Keratinocyte (primary cell): ENCODE measurements at regions not wholly inside any gene's neighbourhood (a gene's known extent, or its start where the extent isn't known, plus 50 kb on each side); places are given as distances from the start of the nearest gene placed in this dataset.

Experiments used
- CTCF ChIP-seq, 3 experiments: IDR thresholded peaks in 1 of 3; conservative IDR thresholded peaks in 1 of 3; optimal IDR thresholded peaks in 1 of 3; 2 replicates in 2 of 3; 3 replicates in 1 of 3; pipeline versions ENCODE3 to v1.5.1; 2011; ENCODE audit warnings: low read length in 3 of 3, mild to moderate bottlenecking in 3 of 3, moderate library complexity in 2 of 3, control low read depth in 1 of 3, inconsistent platforms in 1 of 3; ENCODE audit not compliant: insufficient read depth in 2 of 3; ENCODE audit errors: extremely low read depth in 1 of 3
- EZH2 ChIP-seq: IDR thresholded peaks from one replicate; pipeline ENCODE4 v1.6.1; 2012; ENCODE audit warnings: inconsistent platforms, mild to moderate bottlenecking, low read length, moderate library complexity

GRCh38 chr16:51374790-51375189 is 223.7 kb upstream of the SALL1 start:
- TF ChIP-seq CTCF (optimal IDR thresholded peaks at IDR 0.05 in 1 of 3, IDR thresholded peaks at IDR 0.05 in 1 of 3, conservative IDR thresholded peaks at IDR 0.05 in 1 of 3; ENCODE audit: extremely low read depth in 1 of 3, insufficient read depth in 2 of 3, low read length in 3 of 3) (no peak), EZH2 (no peak)
